DND-41 (cell line): ENCODE measurements at regions not wholly inside any gene's neighbourhood (a gene's known extent, or its start where the extent isn't known, plus 50 kb on each side); places are given as distances from the start of the nearest gene placed in this dataset.

Experiments
- ATAC-seq: fragments of 200-7000 bp; cut with Tn5 transposase; 3 replicates; pipeline ENCODE4 v1.9.1; 2021; ENCODE audit warnings: low read depth; ENCODE audit not compliant: insufficient read depth
- DNase-seq: peaks from one replicate; pipeline ENCODE4 v3.0.0-alpha.2; 2020
- H2AFZ ChIP-seq: 2 replicates; pipeline ENCODE4 v1.6.0; 2012; ENCODE audit warnings: low read depth, low read length
- H3K27ac ChIP-seq: 2 replicates; pipeline ENCODE4 v1.5.1; 2012; ENCODE audit warnings: low read length, inconsistent platforms
- H3K27me3 ChIP-seq: fragments of 200-600 bp; sonication (generic); 2 replicates; pipeline ENCODE4 v1.6.0; 2012; ENCODE audit warnings: low read length, mild to moderate bottlenecking, inconsistent platforms; ENCODE audit not compliant: insufficient read depth, poor library complexity
- H3K36me3 ChIP-seq: 2 replicates; pipeline ENCODE4 v1.5.1; 2012; ENCODE audit warnings: low read length, inconsistent platforms; ENCODE audit not compliant: insufficient read depth
- H3K4me1 ChIP-seq: 2 replicates; pipeline ENCODE4 v1.5.1; 2012; ENCODE audit warnings: mild to moderate bottlenecking, low read length; ENCODE audit not compliant: insufficient read depth
- H3K4me2 ChIP-seq: 2 replicates; pipeline ENCODE4 v1.6.0; 2012; ENCODE audit warnings: mild to moderate bottlenecking, moderate library complexity, low read length, inconsistent platforms; ENCODE audit not compliant: insufficient read depth
- H3K4me3 ChIP-seq, 2 experiments: fragments of 200-600 bp in 1 of 2; shearing (Covaris generic) in 1 of 2; 2 replicates each; pipeline ENCODE4 v1.5.1; 2012 to 2016; ENCODE audit warnings: inconsistent platforms in 2 of 2, low read length in 2 of 2, mild to moderate bottlenecking in 2 of 2, low read depth in 1 of 2, moderate library complexity in 1 of 2
- H3K79me2 ChIP-seq: 2 replicates; pipeline ENCODE4 v1.6.0; 2012; ENCODE audit warnings: low read length, inconsistent platforms; ENCODE audit not compliant: insufficient read depth
- H3K9ac ChIP-seq: 2 replicates; pipeline ENCODE4 v1.6.0; 2012; ENCODE audit warnings: low read depth, mild to moderate bottlenecking, inconsistent platforms, low read length, moderate library complexity
- H3K9me3 ChIP-seq: 2 replicates; pipeline ENCODE4 v1.5.1; 2012; ENCODE audit warnings: low read length, moderate library complexity, mild to moderate bottlenecking, inconsistent platforms; ENCODE audit not compliant: insufficient read depth, severe bottlenecking
- H4K20me1 ChIP-seq: 2 replicates; pipeline ENCODE4 v1.6.0; 2012; ENCODE audit warnings: low read length; ENCODE audit not compliant: insufficient read depth
- CTCF ChIP-seq: IDR thresholded peaks from 2 replicates; pipeline ENCODE4 v1.5.1; 2012; ENCODE audit warnings: borderline replicate concordance, low read length, moderate library complexity, mild to moderate bottlenecking; ENCODE audit not compliant: poor library complexity, severe bottlenecking; ENCODE audit errors: extremely low read depth
- EZH2 ChIP-seq: IDR thresholded peaks from 3 replicates; pipeline ENCODE4 v1.6.1; 2012; ENCODE audit warnings: borderline replicate concordance, low read depth, mild to moderate bottlenecking, moderate library complexity, low read length, inconsistent platforms; ENCODE audit not compliant: severe bottlenecking

GRCh38 chr5:57341380-57341979, 141.1 kb downstream of the ACTBL2 start:
- Histone ChIP-seq H3K9me3 (no peaks in the 10 kb centered on the region), H3K9ac (no peak overlapping the region), H3K27ac (no peak overlapping the region), H3K4me1 (no peaks in the 10 kb centered on the region), H3K36me3 (no peaks in the 10 kb centered on the region), H3K4me2 (no peak overlapping the region), H3K79me2 (no peaks in the 10 kb centered on the region), H4K20me1 (no peaks in the 10 kb centered on the region), H3K27me3 (no peaks in the 10 kb centered on the region), H2AFZ (no peak overlapping the region), H3K4me3 (no peak overlapping the region)
- DNase-seq (no peak), ATAC-seq (no peak)
- no peak for TF ChIP-seq CTCF
- TF ChIP-seq EZH2 = no peak

- no peaks in the 10 kb centered on the region for H4K20me1 ChIP-seq
- DNase-seq (no peak), ATAC-seq (no peak)
- no peak overlapping the region for H3K4me3 ChIP-seq
- H3K4me2 ChIP-seq = no peak overlapping the region
- H3K27me3 ChIP-seq = no peaks in the 10 kb centered on the region
- TF ChIP-seq EZH2 (no peak), CTCF (no peak)
- H3K4me1 ChIP-seq = no peaks in the 10 kb centered on the region
- no peak overlapping the region for H3K27ac ChIP-seq
- no peaks in the 10 kb centered on the region for H3K9me3 ChIP-seq
- H3K79me2 ChIP-seq = no peaks in the 10 kb centered on the region
- no peak overlapping the region for H2AFZ ChIP-seq
- H3K9ac ChIP-seq = no peak overlapping the region
- no peaks in the 10 kb centered on the region for H3K36me3 ChIP-seq
These were observed 141.9 kb downstream of the ACTBL2 start for GRCh38 chr5:57340681-57341080.

- Histone ChIP-seq H3K36me3 (no peaks in the 10 kb centered on the region), H3K4me1 (no peaks in the 10 kb centered on the region)
These were observed 143.1 kb downstream of the ACTBL2 start for GRCh38 chr5:57339521-57339920.

More at GRCh38 chr5:57339521-57339920, 143.1 kb downstream of the ACTBL2 start:
- H3K79me2 ChIP-seq = no peaks in the 10 kb centered on the region
- H3K27ac ChIP-seq = no peak overlapping the region
- no peak overlapping the region for H3K9ac ChIP-seq
- H3K4me2 ChIP-seq = no peak overlapping the region
- H3K27me3 ChIP-seq = no peaks in the 10 kb centered on the region
- H2AFZ ChIP-seq = no peak overlapping the region
- TF ChIP-seq EZH2 = no peak
- TF ChIP-seq CTCF = no peak
- H3K4me3 ChIP-seq = no peak overlapping the region
- DNase-seq (no peak), ATAC-seq (no peak)
- H3K9me3 ChIP-seq = no peaks in the 10 kb centered on the region
- H4K20me1 ChIP-seq = no peaks in the 10 kb centered on the region
